ENCODE measurements at regions not wholly inside any gene's neighbourhood (a gene's known extent, or its start where the extent isn't known, plus 50 kb on each side); places are given as distances from the start of the nearest gene placed in this dataset.

GRCh38 chr1:101337968-101338367 is 101.1 kb downstream of the S1PR1 start:
- TF ChIP-seq CTCF (conservative IDR thresholded peaks at IDR 0.05) = no peak
- H3K27ac ChIP-seq = no peak overlapping the region

- no peak for TF ChIP-seq CTCF (conservative IDR thresholded peaks at IDR 0.05)
- no peak overlapping the region for H3K27ac ChIP-seq
Measured at GRCh38 chr1:101338714-101339430, 102.1 kb downstream of the S1PR1 start.

- no peak overlapping the region for H3K27ac ChIP-seq
- no peak for TF ChIP-seq CTCF (conservative IDR thresholded peaks at IDR 0.05)
Measured at GRCh38 chr1:101344745-101345144, 107.9 kb downstream of the S1PR1 start.

GRCh38 chr1:101346419-101346818 is 109.6 kb downstream of the S1PR1 start:
- no peak for TF ChIP-seq CTCF (conservative IDR thresholded peaks at IDR 0.05)
- no peak overlapping the region for H3K27ac ChIP-seq

GRCh38 chr1:101356013-101356412 is 119.2 kb downstream of the S1PR1 start:
- TF ChIP-seq CTCF (conservative IDR thresholded peaks at IDR 0.05) = no peak
- H3K27ac ChIP-seq = no peak overlapping the region

GRCh38 chr1:101356604-101357443 is 120.0 kb downstream of the S1PR1 start:
- no peak overlapping the region for H3K27ac ChIP-seq
- no peak for TF ChIP-seq CTCF (conservative IDR thresholded peaks at IDR 0.05)

GRCh38 chr1:101357444-101357986 is 120.7 kb downstream of the S1PR1 start:
- no peak overlapping the region for H3K27ac ChIP-seq
- TF ChIP-seq CTCF (conservative IDR thresholded peaks at IDR 0.05) = peak; percentile 91

Data from VCaP (cell line).